ENCODE measurements at regions not wholly inside any gene's neighbourhood (a gene's known extent, or its start where the extent isn't known, plus 50 kb on each side); places are given as distances from the start of the nearest gene placed in this dataset.

DNA sequence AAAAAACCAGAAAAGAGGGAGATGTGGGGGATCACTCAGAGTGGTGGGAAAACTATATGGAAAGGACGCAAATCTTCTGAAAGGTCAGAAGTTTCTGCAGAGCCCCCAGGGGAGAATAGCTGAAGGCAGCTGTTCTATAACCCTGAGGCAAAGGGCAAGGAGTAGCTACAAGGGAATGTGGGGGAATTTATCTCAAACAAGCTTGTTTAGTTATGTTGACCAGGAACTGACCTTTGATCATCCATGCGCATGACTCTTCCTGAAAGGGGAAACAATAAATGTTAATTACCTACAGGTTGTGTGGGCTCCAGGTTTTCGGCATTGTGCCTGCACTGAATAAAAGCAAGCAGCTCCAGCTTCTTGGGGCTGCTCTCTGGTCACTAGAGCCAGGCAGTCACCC, 968.5 kb downstream of the AACS start:
- no TSS peak for BruUV-seq (replicated peaks)
- ChIA-PET CTCF (no interaction called here), POLR2A (no interaction called here), SMC1A (ENCODE audit: uncharacterized antibody, unreplicated experiment) (no interaction called here), RAD21 (ENCODE audit: unreplicated experiment) (interaction anchor here (0.7 to 1.2 kb wide), 2 partner anchors 15 to 579 kb away, joined by 3 read pairs; no protein-coding TSS in a partner anchor)
- Histone ChIP-seq H3K4me3 (no peak overlapping the region), H3K79me2 (ENCODE audit: control insufficient read depth, insufficient read depth, low read length) (no peaks in the 10 kb centered on the region), H3K27me3 (replicated peaks in 1 of 2; ENCODE audit: control insufficient read depth in 2 of 2, insufficient read depth in 2 of 2, low read length in 1 of 2) (no peaks in the 10 kb centered on the region), H3K9me3 (replicated peaks; ENCODE audit: control insufficient read depth, insufficient read depth, low read length) (no peaks in the 10 kb centered on the region), H3K4me2 (ENCODE audit: control insufficient read depth, insufficient read depth) (no peak overlapping the region), H3K27ac (ENCODE audit: control insufficient read depth, insufficient read depth) (no peak overlapping the region), H3K9ac (ENCODE audit: control insufficient read depth, insufficient read depth, low read length) (no peak overlapping the region), H3K36me3 (ENCODE audit: control insufficient read depth in 2 of 2, insufficient read depth in 2 of 2, low read length in 1 of 2) (no peaks in the 10 kb centered on the region), H4K20me1 (ENCODE audit: control insufficient read depth, insufficient read depth) (no peaks in the 10 kb centered on the region), H2AFZ (ENCODE audit: control insufficient read depth, low read depth, low read length) (no peak overlapping the region), H3K4me1 (ENCODE audit: control insufficient read depth, insufficient read depth, low read length) (no peaks in the 10 kb centered on the region)
- ATAC-seq: no peak
- intact Hi-C loops (cut with micrococcal nuclease; ENCODE audit: unreplicated experiment): no loop called here
- 53% methylated on average over 3 of the region's 3 CpGs for WGBS (ENCODE audit: insufficient coverage, insufficient replicate concordance, low lambda C conversion rate, missing lambda C conversion rate)
- TF ChIP-seq IRF3 (IDR thresholded peaks at IDR 0.05) (no peak), NR2F1 (conservative IDR thresholded peaks at IDR 0.05) (peak; percentile 50), IKZF1 (conservative IDR thresholded peaks at IDR 0.05) (peak; percentile 29; the same call in 1 of the 2 replicates)
- TF ChIP-seq, protein P1, sequence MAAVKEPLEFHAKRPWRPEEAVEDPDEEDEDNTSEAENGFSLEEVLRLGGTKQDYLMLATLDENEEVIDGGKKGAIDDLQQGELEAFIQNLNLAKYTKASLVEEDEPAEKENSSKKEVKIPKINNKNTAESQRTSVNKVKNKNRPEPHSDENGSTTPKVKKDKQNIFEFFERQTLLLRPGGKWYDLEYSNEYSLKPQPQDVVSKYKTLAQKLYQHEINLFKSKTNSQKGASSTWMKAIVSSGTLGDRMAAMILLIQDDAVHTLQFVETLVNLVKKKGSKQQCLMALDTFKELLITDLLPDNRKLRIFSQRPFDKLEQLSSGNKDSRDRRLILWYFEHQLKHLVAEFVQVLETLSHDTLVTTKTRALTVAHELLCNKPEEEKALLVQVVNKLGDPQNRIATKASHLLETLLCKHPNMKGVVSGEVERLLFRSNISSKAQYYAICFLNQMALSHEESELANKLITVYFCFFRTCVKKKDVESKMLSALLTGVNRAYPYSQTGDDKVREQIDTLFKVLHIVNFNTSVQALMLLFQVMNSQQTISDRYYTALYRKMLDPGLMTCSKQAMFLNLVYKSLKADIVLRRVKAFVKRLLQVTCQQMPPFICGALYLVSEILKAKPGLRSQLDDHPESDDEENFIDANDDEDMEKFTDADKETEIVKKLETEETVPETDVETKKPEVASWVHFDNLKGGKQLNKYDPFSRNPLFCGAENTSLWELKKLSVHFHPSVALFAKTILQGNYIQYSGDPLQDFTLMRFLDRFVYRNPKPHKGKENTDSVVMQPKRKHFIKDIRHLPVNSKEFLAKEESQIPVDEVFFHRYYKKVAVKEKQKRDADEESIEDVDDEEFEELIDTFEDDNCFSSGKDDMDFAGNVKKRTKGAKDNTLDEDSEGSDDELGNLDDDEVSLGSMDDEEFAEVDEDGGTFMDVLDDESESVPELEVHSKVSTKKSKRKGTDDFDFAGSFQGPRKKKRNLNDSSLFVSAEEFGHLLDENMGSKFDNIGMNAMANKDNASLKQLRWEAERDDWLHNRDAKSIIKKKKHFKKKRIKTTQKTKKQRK (IDR thresholded peaks at IDR 0.05; ENCODE audit: low read depth, low read length): no peak
- DNase-seq (ENCODE audit: low read depth, low spot score): no peak
- in situ Hi-C loops (cut with MboI): no loop called here
- FAIRE-seq: no peak
